Sigmoid colon (tissue), 6 donors: ENCODE measurements at regions not wholly inside any gene's neighbourhood (a gene's known extent, or its start where the extent isn't known, plus 50 kb on each side); places are given as distances from the start of the nearest gene placed in this dataset.
A peak's percentile ranks its signal among the peaks of the same experiment; 100 is the strongest.

Experiments used
- DNase-seq: peaks from one replicate; pipeline ENCODE4 v3.0.0-alpha.2; 2019
- H3K27ac ChIP-seq, 4 donors: fragments of 200-600 bp; sonication (generic); one replicate each; pipeline ENCODE4 v1.5.1; 2016 to 2019; ENCODE audit warnings: mild to moderate bottlenecking in 1 of 4
- H3K27me3 ChIP-seq, 3 donors: fragments of 200-600 bp; sonication (generic); one replicate each; pipeline ENCODE4 v1.5.1; 2019; ENCODE audit warnings: mild to moderate bottlenecking in 1 of 3
- H3K36me3 ChIP-seq, 4 donors: fragments of 200-600 bp; sonication (generic); one replicate each; pipeline ENCODE4 v1.5.1; 2016 to 2019
- H3K4me1 ChIP-seq, 4 donors: fragments of 200-600 bp; sonication (generic); one replicate each; pipeline ENCODE4 v1.5.1; 2017 to 2019
- H3K4me3 ChIP-seq, 4 donors: fragments of 200-600 bp; sonication (generic); one replicate each; pipeline ENCODE4 v1.5.1; 2017 to 2019; ENCODE audit warnings: mild to moderate bottlenecking in 2 of 4, moderate library complexity in 1 of 4
- H3K9me3 ChIP-seq, 4 donors: fragments of 200-600 bp in 3 of 4; sonication (generic) in 3 of 4; one replicate each; pipeline versions ENCODE4 v1.5.1 to v1.6.1; 2013 to 2019
- CTCF ChIP-seq, 4 experiments: fragments of 450-650 bp in 3 of 4; fragments of 200-600 bp in 1 of 4; IDR thresholded peaks; one replicate each; pipeline ENCODE4 v1.5.1; 2016 to 2019; ENCODE audit warnings: antibody characterized with exemption in 4 of 4, mild to moderate bottlenecking in 3 of 4, moderate library complexity in 2 of 4
- EP300 ChIP-seq, 4 donors: sonication (generic); formaldehyde crosslinking; IDR thresholded peaks; one replicate each; pipeline ENCODE4 v1.6.1; 2017; ENCODE audit warnings: antibody characterized with exemption in 4 of 4
- POLR2A ChIP-seq, 2 donors: fragments of 450-650 bp; IDR thresholded peaks; one replicate each; pipeline ENCODE4 v1.6.1; 2016; ENCODE audit warnings: antibody characterized with exemption in 2 of 2, mild to moderate bottlenecking in 2 of 2, moderate library complexity in 2 of 2
- POLR2AphosphoS5 ChIP-seq, 4 donors: sonication (generic); formaldehyde crosslinking; IDR thresholded peaks; one replicate each; pipeline ENCODE4 v1.6.1; 2017; ENCODE audit warnings: antibody characterized with exemption in 4 of 4
- WGBS, 2 donors: extraction: QIAGEN DNeasy Blood & Tissue Kit; methylation state at CpG; one replicate each; pipeline ENCODE4 v1.1.7; 2013; 5-methylcytosine and 5-hydroxymethylcytosine counted together
- intact Hi-C: fragments of 100-400 bp; cut with DNase I; formaldehyde crosslinking; loops from one replicate; pipeline ENCODE4 v1.15.1; 2023
- donor health status: healthy with polysubstance abuse.
- donor health status: healthy.

GRCh38 chr5:82363524-82363923, 85.4 kb upstream of the RPS23 start:
- Histone ChIP-seq H3K4me1 (no peaks in the 10 kb centered on the region), H3K27me3 (no peaks in the 10 kb centered on the region), H3K27ac (no peak overlapping the region), H3K9me3 (no peaks in the 10 kb centered on the region), H3K4me3 (no peak overlapping the region), H3K36me3 (no peaks in the 10 kb centered on the region)
- TF ChIP-seq EP300 (IDR thresholded peaks at IDR 0.05) (no peak), POLR2A (IDR thresholded peaks at IDR 0.05) (no peak), POLR2AphosphoS5 (IDR thresholded peaks at IDR 0.05) (no peak), CTCF (IDR thresholded peaks at IDR 0.05) (no peak)
- intact Hi-C loops, result no loop called here
- WGBS, 2 donors, result 89% methylated on average over 4 of the region's 4 CpGs
- DNase-seq, result no peak

- Histone ChIP-seq H3K4me1 (peaks cover 0 to 4% (median under 1%) of the 10 kb centered on the region in 4 donors), H3K9me3 (no peaks in the 10 kb centered on the region), H3K27ac (no peak overlapping the region), H3K36me3 (no peaks in the 10 kb centered on the region), H3K27me3 (no peaks in the 10 kb centered on the region), H3K4me3 (no peak overlapping the region)
- no peak for DNase-seq
- no peak for TF ChIP-seq POLR2AphosphoS5 (IDR thresholded peaks at IDR 0.05)
- TF ChIP-seq EP300 (IDR thresholded peaks at IDR 0.05), result no peak
- WGBS, 2 donors, result 64 to 78% methylated on average over 6 of the region's 6 CpGs
- intact Hi-C loops, result no loop called here
Observed at GRCh38 chr5:82362636-82363035, 84.5 kb upstream of the RPS23 start.

- intact Hi-C loops, result no loop called here
- H3K4me1 ChIP-seq, result peaks cover 0 to 13% (median 4%) of the 10 kb centered on the region in 4 donors
- WGBS, 2 donors, result 93 to 95% methylated on average over 3 of the region's 3 CpGs
- no peak for TF ChIP-seq CTCF (IDR thresholded peaks at IDR 0.05)
- TF ChIP-seq POLR2AphosphoS5 (IDR thresholded peaks at IDR 0.05), result no peak
- no peak for TF ChIP-seq EP300 (IDR thresholded peaks at IDR 0.05)
- TF ChIP-seq POLR2A (IDR thresholded peaks at IDR 0.05), result no peak
- H3K27me3 ChIP-seq, result no peaks in the 10 kb centered on the region
- H3K4me3 ChIP-seq, result no peak overlapping the region
- no peak overlapping the region for H3K27ac ChIP-seq
- no peaks in the 10 kb centered on the region for H3K9me3 ChIP-seq
- no peak for DNase-seq
- H3K36me3 ChIP-seq, result no peaks in the 10 kb centered on the region
Observed at GRCh38 chr5:82360022-82360421, 81.9 kb upstream of the RPS23 start.

GRCh38 chr5:82359272-82359671, 81.1 kb upstream of the RPS23 start:
- H3K9me3 ChIP-seq, result no peaks in the 10 kb centered on the region
- H3K36me3 ChIP-seq, result no peaks in the 10 kb centered on the region
- no peak for DNase-seq
- no peak overlapping the region for H3K4me3 ChIP-seq
- WGBS, 2 donors, result 78% methylated on average over 3 of the region's 3 CpGs
- H3K27ac ChIP-seq, result peak overlapping the region in 1 of 4 donors; percentile 3
- TF ChIP-seq POLR2AphosphoS5 (IDR thresholded peaks at IDR 0.05) (no peak), POLR2A (IDR thresholded peaks at IDR 0.05) (no peak), EP300 (IDR thresholded peaks at IDR 0.05) (no peak)
- no peaks in the 10 kb centered on the region for H3K27me3 ChIP-seq
- H3K4me1 ChIP-seq, result peaks cover 0 to 13% (median 4%) of the 10 kb centered on the region in 4 donors
- intact Hi-C loops, result no loop called here

- intact Hi-C loops, result no loop called here
- WGBS, 2 donors, result 88 to 94% methylated on average over 2 of the region's 2 CpGs
- no peak overlapping the region for H3K4me3 ChIP-seq
- TF ChIP-seq POLR2AphosphoS5 (IDR thresholded peaks at IDR 0.05) (no peak), CTCF (IDR thresholded peaks at IDR 0.05) (no peak), POLR2A (IDR thresholded peaks at IDR 0.05) (no peak), EP300 (IDR thresholded peaks at IDR 0.05) (no peak)
- H3K27ac ChIP-seq, result peak overlapping the region in 2 of 4 donors; percentile 44 to 71
- H3K36me3 ChIP-seq, result no peaks in the 10 kb centered on the region
- no peaks in the 10 kb centered on the region for H3K27me3 ChIP-seq
- no peaks in the 10 kb centered on the region for H3K9me3 ChIP-seq
- H3K4me1 ChIP-seq, result peaks cover 0 to 13% (median 4%) of the 10 kb centered on the region in 4 donors
- no peak for DNase-seq
Observed at GRCh38 chr5:82358457-82358856, 80.3 kb upstream of the RPS23 start.
